Stimulated activated naive CD8-positive, alpha-beta T cell treated with anti-CD3 and anti-CD28 coated beads, Interleukin-15, amount 100 ng/mL, for 72 hours (primary cell): ENCODE measurements at regions not wholly inside any gene's neighbourhood (a gene's known extent, or its start where the extent isn't known, plus 50 kb on each side); places are given as distances from the start of the nearest gene placed in this dataset.

ENCODE experiments used
- ATAC-seq: fragments of 150-1000 bp; cut with Tn5 transposase; 2 replicates; pipeline ENCODE4 v1.10.0; 2021; ENCODE audit warnings: mild to moderate bottlenecking, moderate library complexity
- DNase-seq, 2 donors: peaks; one replicate each; pipeline ENCODE4 v3.0.0; 2021 to 2022
- H3K27ac Mint-ChIP-seq, 2 donors: one replicate each; pipeline ENCODE4 v1.8.0; 2022; ENCODE audit warnings: mild to moderate bottlenecking in 2 of 2, mixed read lengths in 2 of 2, moderate library complexity in 2 of 2
- H3K27me3 Mint-ChIP-seq: one replicate; pipeline ENCODE4 v1.8.0; 2022; ENCODE audit warnings: mixed read lengths
- H3K4me1 Mint-ChIP-seq: one replicate; pipeline ENCODE4 v1.8.0; 2022; ENCODE audit warnings: mild to moderate bottlenecking, mixed read lengths
- H3K4me3 Mint-ChIP-seq, 2 donors: one replicate each; pipeline ENCODE4 v1.8.0; 2022; ENCODE audit warnings: mild to moderate bottlenecking in 2 of 2, mixed read lengths in 2 of 2, moderate library complexity in 1 of 2
- H3K9me3 Mint-ChIP-seq, 2 donors: one replicate each; pipeline ENCODE4 v1.8.0; 2022; ENCODE audit warnings: mixed read lengths in 2 of 2

- H3K27me3 Mint-ChIP-seq: no peaks in the 10 kb centered on the region
- H3K4me3 Mint-ChIP-seq: no peak overlapping the region
- H3K27ac Mint-ChIP-seq: no peak overlapping the region
- ATAC-seq (no peak), DNase-seq (no peak)
- H3K4me1 Mint-ChIP-seq: peaks cover 7% of the 10 kb centered on the region
- H3K9me3 Mint-ChIP-seq: peaks cover 0 to 7% of the 10 kb centered on the region in 2 donors
These were observed 335.1 kb upstream of the PROK2 start for GRCh38 chr3:72120039-72120438.

- DNase-seq (no peak), ATAC-seq (no peak)
- no peaks in the 10 kb centered on the region for H3K27me3 Mint-ChIP-seq
- peaks cover 1% of the 10 kb centered on the region for H3K4me1 Mint-ChIP-seq
- H3K27ac Mint-ChIP-seq: no peak overlapping the region
- no peak overlapping the region for H3K4me3 Mint-ChIP-seq
- peaks cover 0 to 7% of the 10 kb centered on the region in 2 donors for H3K9me3 Mint-ChIP-seq
These were observed 333.7 kb upstream of the PROK2 start for GRCh38 chr3:72118628-72119027.

- Mint-ChIP-seq H3K4me1 (no peaks in the 10 kb centered on the region), H3K27ac (no peak overlapping the region), H3K4me3 (no peak overlapping the region), H3K27me3 (no peaks in the 10 kb centered on the region), H3K9me3 (peaks cover 0 to 7% of the 10 kb centered on the region in 2 donors)
- ATAC-seq (no peak), DNase-seq (no peak)
These were observed 331.3 kb upstream of the PROK2 start for GRCh38 chr3:72116226-72116625.

GRCh38 chr3:72115307-72115706, 330.4 kb upstream of the PROK2 start:
- no peak for ATAC-seq
- Mint-ChIP-seq H3K27me3 (no peaks in the 10 kb centered on the region), H3K27ac (no peak overlapping the region), H3K4me1 (no peaks in the 10 kb centered on the region), H3K9me3 (no peaks in the 10 kb centered on the region), H3K4me3 (no peak overlapping the region)
- DNase-seq: no peak

GRCh38 chr3:72114773-72115172, 329.8 kb upstream of the PROK2 start:
- H3K27ac Mint-ChIP-seq: no peak overlapping the region
- H3K4me3 Mint-ChIP-seq: no peak overlapping the region
- DNase-seq (no peak), ATAC-seq (no peak)
- no peaks in the 10 kb centered on the region for H3K4me1 Mint-ChIP-seq
- no peaks in the 10 kb centered on the region for H3K27me3 Mint-ChIP-seq
- H3K9me3 Mint-ChIP-seq: no peaks in the 10 kb centered on the region

GRCh38 chr3:72113964-72114363, 329.0 kb upstream of the PROK2 start:
- Mint-ChIP-seq H3K27me3 (peaks cover 4% of the 10 kb centered on the region), H3K9me3 (no peaks in the 10 kb centered on the region), H3K4me1 (no peaks in the 10 kb centered on the region), H3K4me3 (no peak overlapping the region), H3K27ac (no peak overlapping the region)
- ATAC-seq: no peak
- DNase-seq: no peak

GRCh38 chr3:72113564-72113963, 328.6 kb upstream of the PROK2 start:
- Mint-ChIP-seq H3K4me1 (no peaks in the 10 kb centered on the region), H3K9me3 (no peaks in the 10 kb centered on the region), H3K27ac (no peak overlapping the region), H3K4me3 (no peak overlapping the region), H3K27me3 (peaks cover 8% of the 10 kb centered on the region)
- ATAC-seq: no peak
- no peak for DNase-seq

GRCh38 chr3:72112435-72112834, 327.5 kb upstream of the PROK2 start:
- no peak for ATAC-seq

GRCh38 chr3:72111265-72112205, 326.6 kb upstream of the PROK2 start:
- no peak overlapping the region for H3K4me3 Mint-ChIP-seq
- H3K27ac Mint-ChIP-seq: no peak overlapping the region
- DNase-seq (no peak), ATAC-seq (no peak)
- no peaks in the 10 kb centered on the region for H3K4me1 Mint-ChIP-seq
- peaks cover 8% of the 10 kb centered on the region for H3K27me3 Mint-ChIP-seq
- no peaks in the 10 kb centered on the region for H3K9me3 Mint-ChIP-seq

More at GRCh38 chr3:72112435-72112834, 327.5 kb upstream of the PROK2 start:
- Mint-ChIP-seq H3K9me3 (no peaks in the 10 kb centered on the region), H3K27ac (no peak overlapping the region), H3K27me3 (peaks cover 8% of the 10 kb centered on the region), H3K4me3 (no peak overlapping the region), H3K4me1 (no peaks in the 10 kb centered on the region)
- DNase-seq: no peak

GRCh38 chr3:72109327-72110259, 324.6 kb upstream of the PROK2 start:
- peaks cover 8% of the 10 kb centered on the region for H3K27me3 Mint-ChIP-seq
- H3K4me1 Mint-ChIP-seq: no peaks in the 10 kb centered on the region
- no peak overlapping the region for H3K27ac Mint-ChIP-seq
- no peak for ATAC-seq
- DNase-seq: no peak
- no peaks in the 10 kb centered on the region for H3K9me3 Mint-ChIP-seq
- no peak overlapping the region for H3K4me3 Mint-ChIP-seq

GRCh38 chr3:72105306-72105705, 320.4 kb upstream of the PROK2 start:
- Mint-ChIP-seq H3K27ac (no peak overlapping the region), H3K27me3 (peaks cover 23% of the 10 kb centered on the region), H3K4me3 (no peak overlapping the region), H3K9me3 (no peaks in the 10 kb centered on the region), H3K4me1 (peaks cover 26% of the 10 kb centered on the region)
- ATAC-seq (no peak), DNase-seq (no peak)

GRCh38 chr3:72102112-72102616, 317.2 kb upstream of the PROK2 start:
- Mint-ChIP-seq H3K27ac (peak overlapping the region; percentile 48 to 58), H3K27me3 (peaks cover 15% of the 10 kb centered on the region), H3K4me3 (no peak overlapping the region), H3K4me1 (peaks cover 48% of the 10 kb centered on the region), H3K9me3 (no peaks in the 10 kb centered on the region)
- no peak for ATAC-seq
- DNase-seq: no peak

- Mint-ChIP-seq H3K27ac (peak overlapping the region in 1 of 2 donors; percentile 52), H3K9me3 (no peaks in the 10 kb centered on the region), H3K27me3 (peaks cover 15% of the 10 kb centered on the region), H3K4me3 (no peak overlapping the region), H3K4me1 (peaks cover 48% of the 10 kb centered on the region)
- DNase-seq: no peak
- no peak for ATAC-seq
These were observed 316.5 kb upstream of the PROK2 start for GRCh38 chr3:72101494-72101893.

- peak; percentile 85 to 95 for DNase-seq
- H3K4me1 Mint-ChIP-seq: peaks cover 48% of the 10 kb centered on the region
- ATAC-seq: peak; percentile 93
- H3K27me3 Mint-ChIP-seq: peaks cover 15% of the 10 kb centered on the region
- no peaks in the 10 kb centered on the region for H3K9me3 Mint-ChIP-seq
- H3K4me3 Mint-ChIP-seq: peak overlapping the region; percentile 86 to 89
- H3K27ac Mint-ChIP-seq: peak overlapping the region; percentile 95 to 96
These were observed 315.7 kb upstream of the PROK2 start for GRCh38 chr3:72100601-72101187.

GRCh38 chr3:72100080-72100511, 315.1 kb upstream of the PROK2 start:
- peak overlapping the region; percentile 86 to 89 for H3K4me3 Mint-ChIP-seq
- peaks cover 15% of the 10 kb centered on the region for H3K27me3 Mint-ChIP-seq
- H3K4me1 Mint-ChIP-seq: peaks cover 48% of the 10 kb centered on the region
- ATAC-seq (peak; percentile 1), DNase-seq (no peak)
- no peaks in the 10 kb centered on the region for H3K9me3 Mint-ChIP-seq
- peak overlapping the region; percentile 95 to 96 for H3K27ac Mint-ChIP-seq
